ENCODE measurements at regions not wholly inside any gene's neighbourhood (a gene's known extent, or its start where the extent isn't known, plus 50 kb on each side); places are given as distances from the start of the nearest gene placed in this dataset.

DNA sequence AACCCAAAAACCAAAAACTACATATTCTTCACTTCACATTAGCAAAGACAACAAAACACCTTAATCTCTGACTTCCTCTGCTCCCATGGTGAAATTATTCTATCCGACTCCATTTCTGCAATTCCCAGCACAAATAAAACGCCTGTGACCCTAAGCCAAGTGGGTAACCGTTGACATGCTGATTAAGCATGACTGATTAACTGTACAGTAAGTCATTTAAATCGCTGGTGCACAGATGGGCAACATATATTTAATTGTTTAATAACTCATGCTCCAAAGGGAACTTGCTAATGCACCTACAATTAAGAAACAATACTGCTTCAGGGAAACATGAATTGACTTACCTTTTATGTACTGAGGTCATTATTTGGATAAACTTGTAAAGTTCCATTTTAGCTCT is 436.7 kb downstream of the KIF2B start:
- no peak overlapping the region for H3K4me3 ChIP-seq (ENCODE audit: low read depth, low read length)
- DNase-seq (ENCODE audit: low read depth, low spot score) = no peak
- in situ Hi-C loops (cut with HindIII; ENCODE audit: low sequenced_read_pairs) = no loop called here

DNA sequence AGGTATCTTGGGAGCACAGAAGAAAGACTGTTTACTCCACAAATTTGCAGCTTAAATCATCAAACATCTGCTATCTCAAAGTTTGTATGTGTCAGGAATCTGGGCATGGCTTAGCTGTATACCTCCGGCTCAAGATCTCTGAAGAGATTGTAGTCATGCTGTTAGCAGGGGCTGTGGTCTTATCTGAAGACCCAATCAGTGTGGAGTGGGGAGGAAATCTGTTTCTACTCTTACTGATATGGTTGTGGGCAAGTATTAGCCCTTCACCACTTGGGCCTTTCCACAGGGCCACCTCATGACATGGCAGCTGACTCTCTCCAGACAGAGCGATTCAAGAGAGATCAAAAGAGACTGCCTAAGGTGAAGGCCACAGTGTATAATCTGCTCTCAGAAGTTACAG is 438.7 kb downstream of the KIF2B start:
- H3K4me3 ChIP-seq (ENCODE audit: low read depth, low read length) = no peak overlapping the region
- DNase-seq (ENCODE audit: low read depth, low spot score) = no peak
- TF ChIP-seq, protein P1, sequence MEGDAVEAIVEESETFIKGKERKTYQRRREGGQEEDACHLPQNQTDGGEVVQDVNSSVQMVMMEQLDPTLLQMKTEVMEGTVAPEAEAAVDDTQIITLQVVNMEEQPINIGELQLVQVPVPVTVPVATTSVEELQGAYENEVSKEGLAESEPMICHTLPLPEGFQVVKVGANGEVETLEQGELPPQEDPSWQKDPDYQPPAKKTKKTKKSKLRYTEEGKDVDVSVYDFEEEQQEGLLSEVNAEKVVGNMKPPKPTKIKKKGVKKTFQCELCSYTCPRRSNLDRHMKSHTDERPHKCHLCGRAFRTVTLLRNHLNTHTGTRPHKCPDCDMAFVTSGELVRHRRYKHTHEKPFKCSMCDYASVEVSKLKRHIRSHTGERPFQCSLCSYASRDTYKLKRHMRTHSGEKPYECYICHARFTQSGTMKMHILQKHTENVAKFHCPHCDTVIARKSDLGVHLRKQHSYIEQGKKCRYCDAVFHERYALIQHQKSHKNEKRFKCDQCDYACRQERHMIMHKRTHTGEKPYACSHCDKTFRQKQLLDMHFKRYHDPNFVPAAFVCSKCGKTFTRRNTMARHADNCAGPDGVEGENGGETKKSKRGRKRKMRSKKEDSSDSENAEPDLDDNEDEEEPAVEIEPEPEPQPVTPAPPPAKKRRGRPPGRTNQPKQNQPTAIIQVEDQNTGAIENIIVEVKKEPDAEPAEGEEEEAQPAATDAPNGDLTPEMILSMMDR (IDR thresholded peaks at IDR 0.05; ENCODE audit: low read depth, low read length) = no peak
- in situ Hi-C loops (cut with HindIII; ENCODE audit: low sequenced_read_pairs) = no loop called here

More for the DNA sequence above, 436.7 kb downstream of the KIF2B start:
- TF ChIP-seq, protein P1 (IDR thresholded peaks at IDR 0.05; ENCODE audit: low read depth, low read length) = no peak

DNA sequence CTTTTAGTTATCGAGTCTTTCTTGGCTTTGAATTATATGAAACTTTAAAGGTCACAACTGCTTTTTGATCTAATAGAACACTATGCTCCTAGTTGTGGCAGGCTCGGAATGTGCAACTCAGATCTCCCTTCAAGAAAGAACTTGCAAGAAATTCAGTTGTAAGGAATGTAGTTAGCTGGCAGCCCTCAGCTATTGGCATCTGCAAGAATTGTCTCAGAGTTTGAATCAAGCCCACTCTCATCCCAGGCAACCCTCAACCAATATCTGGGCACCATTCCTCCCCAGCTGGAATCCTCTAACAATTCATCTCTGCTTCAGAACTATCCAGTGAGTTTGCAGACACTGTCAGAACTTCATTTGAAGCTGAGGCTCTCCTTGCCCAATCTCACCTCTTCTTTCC is 447.2 kb downstream of the KIF2B start:
- TF ChIP-seq, protein P1 (IDR thresholded peaks at IDR 0.05; ENCODE audit: low read depth, low read length) = no peak
- in situ Hi-C loops (cut with HindIII; ENCODE audit: low sequenced_read_pairs) = no loop called here
- no peak overlapping the region for H3K4me3 ChIP-seq (ENCODE audit: low read depth, low read length)

DNA sequence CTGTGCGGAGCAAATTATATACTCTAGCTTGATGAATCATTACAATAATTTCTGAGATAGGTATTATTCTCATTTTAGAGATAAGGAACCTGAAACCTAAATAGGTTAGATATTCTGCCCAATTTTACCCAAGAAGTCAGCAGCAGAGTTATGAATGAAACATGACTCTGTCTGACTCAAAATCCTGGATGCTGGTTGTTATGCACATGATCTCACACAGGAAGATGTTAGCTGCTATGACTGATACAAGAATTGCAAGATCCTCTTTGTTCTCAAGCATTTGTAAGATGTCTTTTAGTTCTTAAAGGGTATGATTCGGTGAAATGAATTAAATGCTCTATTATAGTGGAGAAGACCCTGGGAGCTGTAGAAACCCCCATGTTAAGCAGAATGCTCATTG is 447.8 kb downstream of the KIF2B start:
- TF ChIP-seq, protein P1 (IDR thresholded peaks at IDR 0.05; ENCODE audit: low read depth, low read length) = no peak
- DNase-seq (ENCODE audit: low read depth, low spot score) = no peak
- no peak overlapping the region for H3K4me3 ChIP-seq (ENCODE audit: low read depth, low read length)
- in situ Hi-C loops (cut with HindIII; ENCODE audit: low sequenced_read_pairs) = no loop called here

More for the DNA sequence above, 447.2 kb downstream of the KIF2B start:
- DNase-seq (ENCODE audit: low read depth, low spot score) = no peak

DNA sequence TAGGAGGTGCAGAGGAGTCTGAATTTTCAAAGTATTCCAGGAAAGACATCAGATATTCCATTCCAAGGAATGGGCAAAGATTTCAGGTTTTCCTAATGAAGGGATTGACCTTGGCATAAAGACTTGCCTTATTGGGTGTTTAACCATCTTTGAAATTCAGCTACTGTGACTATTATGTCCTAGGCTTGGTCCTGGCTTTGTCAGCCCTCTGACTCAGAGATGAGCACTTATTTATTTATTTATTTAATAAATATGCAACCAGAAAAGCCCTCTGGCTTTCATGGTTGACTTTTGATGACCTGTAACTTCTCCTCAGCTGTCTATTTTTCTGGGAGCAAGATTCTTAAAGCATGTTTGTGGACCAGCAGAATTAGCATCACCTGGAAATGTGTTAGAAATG is 455.1 kb downstream of the KIF2B start:
- TF ChIP-seq, protein P1 (IDR thresholded peaks at IDR 0.05; ENCODE audit: low read depth, low read length) = no peak
- DNase-seq (ENCODE audit: low read depth, low spot score) = no peak
- in situ Hi-C loops (cut with HindIII; ENCODE audit: low sequenced_read_pairs) = no loop called here
- no peak overlapping the region for H3K4me3 ChIP-seq (ENCODE audit: low read depth, low read length)

DNA sequence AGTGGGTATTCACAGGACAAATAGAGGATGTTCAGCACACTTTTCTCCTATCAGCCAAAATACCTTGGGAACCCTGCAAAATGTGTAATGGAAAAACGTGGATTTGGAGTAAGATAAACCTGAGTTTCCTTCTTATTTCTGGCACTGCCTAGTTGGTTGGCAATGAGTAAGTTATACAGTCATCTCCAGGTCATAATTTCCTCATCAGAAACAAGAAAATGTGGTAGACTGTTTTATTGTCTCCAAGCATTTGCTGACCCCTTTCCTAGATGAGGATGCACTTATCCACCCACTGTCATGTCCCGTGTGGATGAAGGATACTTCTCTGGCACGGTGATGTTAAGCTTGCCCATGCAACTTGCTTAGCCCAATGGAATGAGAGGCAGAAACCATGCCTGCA is 458.0 kb downstream of the KIF2B start:
- in situ Hi-C loops (cut with HindIII; ENCODE audit: low sequenced_read_pairs) = no loop called here
- TF ChIP-seq, protein P1 (IDR thresholded peaks at IDR 0.05; ENCODE audit: low read depth, low read length) = no peak
- H3K4me3 ChIP-seq (ENCODE audit: low read depth, low read length) = no peak overlapping the region
- no peak for DNase-seq (ENCODE audit: low read depth, low spot score)

DNA sequence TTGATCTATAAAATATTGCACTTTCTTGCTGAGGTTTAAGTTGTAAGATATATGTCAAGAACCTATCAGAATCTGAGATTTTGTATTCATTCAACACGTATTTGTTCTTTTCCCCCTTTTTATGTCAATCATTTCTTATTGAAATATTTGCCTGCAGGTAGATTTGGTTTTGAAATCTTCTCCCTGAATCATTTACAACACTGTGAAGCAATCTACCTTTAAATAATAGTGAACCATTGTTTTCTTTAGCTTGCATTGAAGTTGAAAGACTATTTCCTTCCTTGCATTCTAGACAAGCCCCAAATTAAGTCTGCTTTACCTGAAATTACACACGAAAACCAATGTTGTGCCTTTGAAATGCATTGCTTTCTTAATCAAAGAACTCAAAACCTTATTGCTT is 460.2 kb downstream of the KIF2B start:
- in situ Hi-C loops (cut with HindIII; ENCODE audit: low sequenced_read_pairs) = no loop called here
- no peak overlapping the region for H3K4me3 ChIP-seq (ENCODE audit: low read depth, low read length)
- TF ChIP-seq, protein P1 (IDR thresholded peaks at IDR 0.05; ENCODE audit: low read depth, low read length) = no peak
- DNase-seq (ENCODE audit: low read depth, low spot score) = no peak

Measured in astrocyte of the spinal cord (primary cell).